Neural cell (in vitro differentiated cells): ENCODE measurements at regions not wholly inside any gene's neighbourhood (a gene's known extent, or its start where the extent isn't known, plus 50 kb on each side); places are given as distances from the start of the nearest gene placed in this dataset.

ENCODE experiments used
- CTCF ChIP-seq: fragments of 450-650 bp; IDR thresholded peaks from 2 replicates; pipeline ENCODE4 v1.5.1; 2014; ENCODE audit warnings: antibody characterized with exemption, mild to moderate bottlenecking, moderate library complexity; ENCODE audit not compliant: poor library complexity, severe bottlenecking
- EP300 ChIP-seq: fragments of 450-650 bp; conservative IDR thresholded peaks from 2 replicates; pipeline ENCODE4 v1.6.1; 2014; ENCODE audit warnings: antibody characterized with exemption, mild to moderate bottlenecking, moderate library complexity; ENCODE audit not compliant: poor library complexity, severe bottlenecking
- EZH2 ChIP-seq: fragments of 200-600, 300-800 bp; shearing (Covaris generic), sonication (generic); IDR thresholded peaks from 2 replicates; pipeline ENCODE4 v1.6.1; 2014; ENCODE audit warnings: antibody characterized with exemption, low read length, borderline replicate concordance, mild to moderate bottlenecking; ENCODE audit not compliant: insufficient read depth, poor library complexity, severe bottlenecking
- MXI1 ChIP-seq: fragments of 450-650 bp; conservative IDR thresholded peaks from 2 replicates; pipeline ENCODE4 v1.6.1; 2014; ENCODE audit warnings: antibody characterized with exemption, mild to moderate bottlenecking; ENCODE audit not compliant: poor library complexity, severe bottlenecking
- POLR2AphosphoS5 ChIP-seq: IDR thresholded peaks from 2 replicates; pipeline ENCODE4 v1.6.1; 2012
- RAD21 ChIP-seq: fragments of 450-650 bp; conservative IDR thresholded peaks from 2 replicates; pipeline ENCODE4 v1.6.1; 2014; ENCODE audit warnings: antibody characterized with exemption, mild to moderate bottlenecking, moderate library complexity
- SMC3 ChIP-seq: fragments of 450-650 bp; conservative IDR thresholded peaks from 2 replicates; pipeline ENCODE4 v1.6.1; 2014; ENCODE audit warnings: antibody characterized with exemption, mild to moderate bottlenecking, moderate library complexity; ENCODE audit not compliant: poor library complexity
- TAF1 ChIP-seq: IDR thresholded peaks from 2 replicates; pipeline ENCODE4 v1.6.1; 2012; ENCODE audit warnings: low read depth

- TF ChIP-seq MXI1 = no peak
- no peak for TF ChIP-seq EZH2
- no peak for TF ChIP-seq CTCF
- TF ChIP-seq SMC3 = no peak
- no peak for TF ChIP-seq TAF1
- no peak for TF ChIP-seq EP300
- no peak for TF ChIP-seq POLR2AphosphoS5
- TF ChIP-seq RAD21 = no peak
These were observed 99.8 kb downstream of the LACC1 start for GRCh38 chr13:43979492-43979891.
